Islet of Langerhans (tissue), 1 donor: ENCODE measurements at regions not wholly inside any gene's neighbourhood (a gene's known extent, or its start where the extent isn't known, plus 50 kb on each side); places are given as distances from the start of the nearest gene placed in this dataset.

ENCODE experiments used
- FAIRE-seq: peaks from one replicate; lab custom pipeline; 2011; peaks lifted over from hg19 to GRCh38; lab: Jason Lieb, UNC

GRCh38 chr5:12354686-12355085 is 450.4 kb upstream of the CTNND2 start:
- no peak for FAIRE-seq

GRCh38 chr5:12343558-12343957 is 439.3 kb upstream of the CTNND2 start:
- FAIRE-seq = no peak

- FAIRE-seq = no peak
Measured at GRCh38 chr5:12335938-12336337, 431.7 kb upstream of the CTNND2 start.

GRCh38 chr5:12332480-12332879 is 428.2 kb upstream of the CTNND2 start:
- FAIRE-seq = no peak

- FAIRE-seq = no peak
Measured at GRCh38 chr5:12330993-12331588, 426.8 kb upstream of the CTNND2 start.

- FAIRE-seq = no peak
Measured at GRCh38 chr5:12330381-12330780, 426.1 kb upstream of the CTNND2 start.

GRCh38 chr5:12323637-12324229 is 419.5 kb upstream of the CTNND2 start:
- FAIRE-seq = no peak

- no peak for FAIRE-seq
Measured at GRCh38 chr5:12322042-12322441, 417.8 kb upstream of the CTNND2 start.

- no peak for FAIRE-seq
Measured at GRCh38 chr5:12320331-12320730, 416.1 kb upstream of the CTNND2 start.

- FAIRE-seq = no peak
Measured at GRCh38 chr5:12316812-12317211, 412.6 kb upstream of the CTNND2 start.

- no peak for FAIRE-seq
Measured at GRCh38 chr5:12315461-12315860, 411.2 kb upstream of the CTNND2 start.

- FAIRE-seq = no peak
Measured at GRCh38 chr5:12313602-12314001, 409.4 kb upstream of the CTNND2 start.

- no peak for FAIRE-seq
Measured at GRCh38 chr5:12312343-12312742, 408.1 kb upstream of the CTNND2 start.

GRCh38 chr5:12294151-12294550 is 389.9 kb upstream of the CTNND2 start:
- FAIRE-seq = no peak

GRCh38 chr5:12292610-12293204 is 388.5 kb upstream of the CTNND2 start:
- FAIRE-seq = no peak

- no peak for FAIRE-seq
Measured at GRCh38 chr5:12284604-12285003, 380.4 kb upstream of the CTNND2 start.

GRCh38 chr5:12277504-12278192 is 373.4 kb upstream of the CTNND2 start:
- no peak for FAIRE-seq

GRCh38 chr5:12274236-12274635 is 370.0 kb upstream of the CTNND2 start:
- no peak for FAIRE-seq

- no peak for FAIRE-seq
Measured at GRCh38 chr5:12272389-12272788, 368.1 kb upstream of the CTNND2 start.

- FAIRE-seq = no peak
Measured at GRCh38 chr5:12270914-12271313, 366.7 kb upstream of the CTNND2 start.

GRCh38 chr5:12269164-12269563 is 364.9 kb upstream of the CTNND2 start:
- FAIRE-seq = no peak

GRCh38 chr5:12258549-12258948 is 354.3 kb upstream of the CTNND2 start:
- no peak for FAIRE-seq

- FAIRE-seq = no peak
Measured at GRCh38 chr5:12250454-12250853, 346.2 kb upstream of the CTNND2 start.

- no peak for FAIRE-seq
Measured at GRCh38 chr5:12248831-12249230, 344.6 kb upstream of the CTNND2 start.
